ENCODE measurements at regions not wholly inside any gene's neighbourhood (a gene's known extent, or its start where the extent isn't known, plus 50 kb on each side); places are given as distances from the start of the nearest gene placed in this dataset.
"Not testable (repeated sequence)": the region's sequence is repeated elsewhere in the genome, so short reads cannot be mapped to it uniquely, and the experiment has no call there.

GRCh38 chr9:129309041-129309430, 131.0 kb upstream of the IER5L start:
- Histone ChIP-seq H3K27ac (no peak overlapping the region), H3K27me3 (no peaks in the 10 kb centered on the region), H3K4me3 (no peak overlapping the region), H3K4me1 (no peaks in the 10 kb centered on the region), H3K9me3 (no peaks in the 10 kb centered on the region), H3K36me3 (no peaks in the 10 kb centered on the region)
- intact Hi-C loops (cut with DNase I), result no loop called here
- TF ChIP-seq EP300 (IDR thresholded peaks at IDR 0.05) (no peak), POLR2AphosphoS5 (IDR thresholded peaks at IDR 0.05) (no peak)
- peak; percentile 22 for DNase-seq
- 90 to 95% methylated on average over 8 of the region's 8 CpGs for WGBS, 2 donors

- no peak for DNase-seq
- WGBS, 2 donors, result 70 to 74% methylated on average over 13 of the region's 13 CpGs
- no peaks in the 10 kb centered on the region for H3K36me3 ChIP-seq
- H3K27me3 ChIP-seq, result no peaks in the 10 kb centered on the region
- H3K4me1 ChIP-seq, result no peaks in the 10 kb centered on the region
- TF ChIP-seq POLR2AphosphoS5 (IDR thresholded peaks at IDR 0.05), result no peak
- TF ChIP-seq CTCF (IDR thresholded peaks at IDR 0.05), result no peak
- no peak for TF ChIP-seq EP300 (IDR thresholded peaks at IDR 0.05)
- TF ChIP-seq POLR2A (IDR thresholded peaks at IDR 0.05), result no peak
- H3K9me3 ChIP-seq, result no peaks in the 10 kb centered on the region
- intact Hi-C loops (cut with DNase I), result no loop called here
- no peak overlapping the region for H3K27ac ChIP-seq
- no peak overlapping the region for H3K4me3 ChIP-seq
These were observed 129.3 kb upstream of the IER5L start for GRCh38 chr9:129307227-129307970.

- TF ChIP-seq CTCF (IDR thresholded peaks at IDR 0.05), result no peak
- DNase-seq, result peak; percentile 38
- H3K36me3 ChIP-seq, result no peaks in the 10 kb centered on the region
- H3K9me3 ChIP-seq, result peaks cover 0 to 3% (median 0%) of the 10 kb centered on the region in 4 donors
- H3K4me1 ChIP-seq, result no peaks in the 10 kb centered on the region
- H3K4me3 ChIP-seq, result no peak overlapping the region
- H3K27ac ChIP-seq, result no peak overlapping the region
- H3K27me3 ChIP-seq, result no peaks in the 10 kb centered on the region
- 74 to 85% methylated on average over 13 of the region's 13 CpGs for WGBS, 2 donors
- intact Hi-C loops (cut with DNase I), result no loop called here
These were observed 128.4 kb upstream of the IER5L start for GRCh38 chr9:129306318-129306973.

GRCh38 chr9:129305246-129305645, 127.2 kb upstream of the IER5L start:
- no peak for TF ChIP-seq EP300 (IDR thresholded peaks at IDR 0.05)
- TF ChIP-seq POLR2AphosphoS5 (IDR thresholded peaks at IDR 0.05), result no peak
- TF ChIP-seq POLR2A (IDR thresholded peaks at IDR 0.05), result no peak
- no peak for TF ChIP-seq CTCF (IDR thresholded peaks at IDR 0.05)
- no peaks in the 10 kb centered on the region for H3K4me1 ChIP-seq
- H3K36me3 ChIP-seq, result no peaks in the 10 kb centered on the region
- intact Hi-C loops (cut with DNase I), result no loop called here
- peaks cover 0 to 3% (median 0%) of the 10 kb centered on the region in 4 donors for H3K9me3 ChIP-seq
- H3K27ac ChIP-seq, result no peak overlapping the region
- no peaks in the 10 kb centered on the region for H3K27me3 ChIP-seq
- H3K4me3 ChIP-seq, result no peak overlapping the region
- DNase-seq, result peak; percentile 4
- 81 to 86% methylated on average over 8 of the region's 8 CpGs for WGBS, 2 donors

GRCh38 chr9:129301941-129302340, 123.9 kb upstream of the IER5L start:
- intact Hi-C loops (cut with DNase I), result no loop called here
- TF ChIP-seq CTCF (IDR thresholded peaks at IDR 0.05) (no peak), POLR2A (IDR thresholded peaks at IDR 0.05) (no peak), EP300 (IDR thresholded peaks at IDR 0.05) (no peak), POLR2AphosphoS5 (IDR thresholded peaks at IDR 0.05) (no peak)
- Histone ChIP-seq H3K27me3 (no peaks in the 10 kb centered on the region), H3K9me3 (peaks cover 0 to 3% (median 0%) of the 10 kb centered on the region in 4 donors), H3K4me3 (no peak overlapping the region), H3K4me1 (no peaks in the 10 kb centered on the region), H3K36me3 (no peaks in the 10 kb centered on the region), H3K27ac (no peak overlapping the region)
- DNase-seq, result no peak
- WGBS, 2 donors, result 87 to 92% methylated on average over 4 of the region's 4 CpGs

- intact Hi-C loops (cut with DNase I); H3K9me3 ChIP-seq; H3K27ac ChIP-seq; H3K4me1 ChIP-seq; H3K4me3 ChIP-seq; H3K36me3 ChIP-seq; DNase-seq; H3K27me3 ChIP-seq: not testable (repeated sequence)
- WGBS, 2 donors, result 82 to 92% methylated on average over 2 of the region's 3 CpGs
These were observed 118.1 kb upstream of the IER5L start for GRCh38 chr9:129296195-129296594.
